HEK293T (cell line): ENCODE measurements at regions not wholly inside any gene's neighbourhood (a gene's known extent, or its start where the extent isn't known, plus 50 kb on each side); places are given as distances from the start of the nearest gene placed in this dataset.

Experiments used
- CTCF ChIA-PET: fragments of 350-600 bp; formaldehyde crosslinking; extraction: SDS; loops from one replicate; lab custom pipeline; 2021; ENCODE audit warnings: antibody characterized with exemption, inconsistent platforms; lab: Yijun Ruan, JAX
- POLR2A ChIA-PET: fragments of 350-600 bp; formaldehyde crosslinking; extraction: SDS; loops from one replicate; lab custom pipeline; 2020; ENCODE audit warnings: antibody characterized with exemption, inconsistent platforms; lab: Yijun Ruan, JAX
- DNase-seq: peaks from one replicate; pipeline ENCODE4 v3.0.0; 2012; ENCODE audit warnings: mixed read lengths; ENCODE audit errors: extremely low spot score
- ARNT ChIP-seq: fragments of 450-650 bp; IDR thresholded peaks from 2 replicates; pipeline ENCODE4 v1.6.1; 2017; ENCODE audit warnings: mild to moderate bottlenecking
- BHLHE40 ChIP-seq: fragments of 450-650 bp; IDR thresholded peaks from 2 replicates; pipeline ENCODE4 v1.6.1; 2016; ENCODE audit warnings: mild to moderate bottlenecking, moderate library complexity, borderline replicate concordance
- CTBP1 ChIP-seq: fragments of 450-650 bp; IDR thresholded peaks from 2 replicates; pipeline ENCODE4 v1.6.1; 2016; ENCODE audit warnings: borderline replicate concordance
- ELF4 ChIP-seq: fragments of 450-650 bp; IDR thresholded peaks from 2 replicates; pipeline ENCODE4 v1.6.1; 2017; ENCODE audit warnings: antibody characterized with exemption
- FOXA1 ChIP-seq: fragments of 450-650 bp; IDR thresholded peaks from 2 replicates; pipeline ENCODE4 v1.6.1; 2016; ENCODE audit warnings: mild to moderate bottlenecking
- FOXK2 ChIP-seq: fragments of 450-650 bp; IDR thresholded peaks from 2 replicates; pipeline ENCODE4 v1.6.1; 2016; ENCODE audit warnings: mild to moderate bottlenecking
- FOXM1 ChIP-seq: fragments of 450-650 bp; IDR thresholded peaks from 2 replicates; pipeline ENCODE4 v1.6.1; 2017; ENCODE audit warnings: mild to moderate bottlenecking, borderline replicate concordance
- HDGF ChIP-seq: fragments of 450-650 bp; IDR thresholded peaks from 2 replicates; pipeline ENCODE4 v1.6.1; 2017; ENCODE audit warnings: antibody characterized with exemption, borderline replicate concordance
- L3MBTL2 ChIP-seq: fragments of 450-650 bp; conservative IDR thresholded peaks from 2 replicates; pipeline ENCODE4 v1.6.1; 2016; ENCODE audit warnings: mild to moderate bottlenecking
- LEF1 ChIP-seq: fragments of 450-650 bp; IDR thresholded peaks from 2 replicates; pipeline ENCODE4 v1.6.1; 2017; ENCODE audit warnings: mild to moderate bottlenecking, borderline replicate concordance
- NFRKB ChIP-seq: fragments of 450-650 bp; IDR thresholded peaks from 2 replicates; pipeline ENCODE4 v1.6.1; 2016; ENCODE audit warnings: mild to moderate bottlenecking, moderate library complexity
- SP1 ChIP-seq: fragments of 450-650 bp; IDR thresholded peaks from 2 replicates; pipeline ENCODE4 v1.6.1; 2017
- SUZ12 ChIP-seq: fragments of 450-650 bp; IDR thresholded peaks from 2 replicates; pipeline ENCODE4 v1.6.1; 2016; ENCODE audit warnings: mild to moderate bottlenecking
- TARDBP ChIP-seq: fragments of 450-650 bp; IDR thresholded peaks from 2 replicates; pipeline ENCODE4 v1.6.1; 2016
- ZNF384 ChIP-seq: fragments of 450-650 bp; IDR thresholded peaks from 2 replicates; pipeline ENCODE4 v1.6.1; 2016
- TF ChIP-seq, protein P1 (sequence below): fragments of 450-650 bp; IDR thresholded peaks from 2 replicates; pipeline ENCODE4 v1.6.1; 2016

DNA sequence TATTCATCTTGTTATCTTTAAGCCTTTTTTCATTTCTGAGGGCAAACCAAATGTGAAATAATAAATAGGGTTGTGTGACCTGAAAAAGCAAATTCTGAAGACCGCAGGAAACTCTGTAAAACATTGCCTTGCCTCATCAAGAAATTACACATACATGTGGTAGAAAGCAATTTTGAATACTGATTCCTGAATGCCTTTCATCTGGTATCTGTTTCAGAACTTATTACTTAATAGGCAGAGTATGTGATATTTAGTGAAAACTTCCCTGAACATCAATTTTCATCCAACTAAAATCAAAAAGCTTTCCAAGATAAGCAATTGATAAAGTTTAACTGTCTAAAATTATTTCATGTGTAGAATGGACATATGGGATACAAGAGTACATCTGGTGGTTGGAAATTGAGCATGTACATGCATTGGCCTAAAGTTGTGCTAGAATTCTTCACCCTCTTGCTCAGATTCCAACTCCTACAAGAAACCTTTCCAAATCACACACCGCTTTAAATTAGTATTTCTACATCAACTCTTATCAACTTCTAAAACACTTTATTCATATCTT, 606.0 kb upstream of the LCORL start:
- POLR2A ChIA-PET = no interaction called here
- TF ChIP-seq SP1 (no peak), ELF4 (no peak), FOXA1 (no peak), CTBP1 (no peak), NFRKB (no peak), FOXM1 (no peak), LEF1 (no peak), BHLHE40 (no peak), FOXK2 (no peak), TARDBP (no peak), ZNF384 (no peak), ARNT (no peak), HDGF (no peak), SUZ12 (no peak)
- TF ChIP-seq, protein P1, sequence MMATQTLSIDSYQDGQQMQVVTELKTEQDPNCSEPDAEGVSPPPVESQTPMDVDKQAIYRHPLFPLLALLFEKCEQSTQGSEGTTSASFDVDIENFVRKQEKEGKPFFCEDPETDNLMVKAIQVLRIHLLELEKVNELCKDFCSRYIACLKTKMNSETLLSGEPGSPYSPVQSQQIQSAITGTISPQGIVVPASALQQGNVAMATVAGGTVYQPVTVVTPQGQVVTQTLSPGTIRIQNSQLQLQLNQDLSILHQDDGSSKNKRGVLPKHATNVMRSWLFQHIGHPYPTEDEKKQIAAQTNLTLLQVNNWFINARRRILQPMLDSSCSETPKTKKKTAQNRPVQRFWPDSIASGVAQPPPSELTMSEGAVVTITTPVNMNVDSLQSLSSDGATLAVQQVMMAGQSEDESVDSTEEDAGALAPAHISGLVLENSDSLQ = no peak
- DNase-seq = no peak
- CTCF ChIA-PET = no interaction called here

DNA sequence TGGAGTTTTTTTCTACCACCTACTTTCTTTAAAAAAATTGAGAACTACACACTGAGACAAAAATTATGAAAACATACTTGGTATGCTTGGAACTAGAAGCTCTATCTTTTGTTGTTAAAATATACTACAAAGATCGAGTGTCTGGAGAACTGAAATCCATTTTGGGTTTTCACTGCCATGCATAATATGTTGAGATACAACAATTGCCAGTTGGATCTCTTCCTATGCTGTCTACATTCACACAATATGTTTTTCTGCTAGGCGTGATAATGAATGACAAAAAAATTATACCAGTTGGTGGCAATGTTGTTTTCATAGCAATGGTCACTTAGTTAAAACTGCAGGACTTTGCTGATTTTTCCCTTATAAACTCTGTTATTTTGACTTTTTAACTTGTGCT, 605.4 kb upstream of the LCORL start:
- POLR2A ChIA-PET = no interaction called here
- TF ChIP-seq SP1 (no peak), LEF1 (no peak), FOXA1 (no peak), L3MBTL2 (no peak), NFRKB (no peak), CTBP1 (no peak), HDGF (no peak), ZNF384 (no peak), SUZ12 (no peak), BHLHE40 (no peak), FOXM1 (no peak), ARNT (no peak), FOXK2 (no peak), TARDBP (no peak), ELF4 (no peak)
- TF ChIP-seq, protein P1 = no peak
- DNase-seq = no peak
- CTCF ChIA-PET = no interaction called here

DNA sequence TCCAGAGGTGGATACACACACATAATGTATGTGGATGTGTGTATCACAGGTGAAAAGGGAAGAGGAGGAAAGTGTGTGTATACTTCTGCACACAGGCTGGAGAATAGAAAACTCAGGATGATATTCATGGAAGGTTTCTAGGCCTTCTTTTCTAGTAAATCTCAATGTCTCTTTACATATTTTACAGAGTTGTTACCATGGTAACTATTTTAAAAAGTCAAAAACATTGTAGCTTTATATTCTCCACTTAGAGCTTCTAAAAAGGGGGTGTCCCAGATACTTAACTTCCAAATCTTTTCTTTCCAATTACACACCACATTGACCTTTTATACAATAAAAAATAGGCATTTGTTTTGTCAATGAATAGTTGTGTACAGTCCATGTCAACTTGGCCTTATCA, 604.8 kb upstream of the LCORL start:
- POLR2A ChIA-PET = no interaction called here
- TF ChIP-seq ZNF384 (no peak), HDGF (no peak), FOXK2 (no peak), FOXA1 (no peak), SP1 (no peak), L3MBTL2 (no peak), BHLHE40 (no peak), LEF1 (no peak), ELF4 (no peak), ARNT (no peak), TARDBP (no peak), SUZ12 (no peak), CTBP1 (no peak), NFRKB (no peak), FOXM1 (no peak)
- TF ChIP-seq, protein P1 = no peak
- CTCF ChIA-PET = no interaction called here
- DNase-seq = no peak

DNA sequence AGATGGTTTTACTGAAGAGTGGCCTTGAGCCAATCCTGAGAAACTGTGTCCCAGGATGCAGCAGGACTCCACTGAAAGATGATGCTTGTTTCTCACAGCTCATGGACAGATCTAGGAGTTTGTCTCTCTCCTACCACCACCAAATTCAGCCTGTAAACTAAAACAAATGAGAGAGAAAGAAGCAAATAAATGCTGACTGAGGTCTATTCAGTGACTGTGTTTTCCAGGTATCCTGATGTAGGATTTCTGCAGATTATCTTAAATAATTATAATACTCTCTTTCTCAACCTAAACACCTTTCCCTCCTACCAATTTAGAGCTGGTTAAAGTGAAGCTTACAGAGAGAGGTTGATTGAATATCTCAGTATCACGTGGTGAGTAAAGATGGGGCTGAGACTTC, 599.6 kb upstream of the LCORL start:
- DNase-seq = no peak
- CTCF ChIA-PET = no interaction called here
- no peak for TF ChIP-seq NFRKB
- no peak for TF ChIP-seq ELF4
- TF ChIP-seq L3MBTL2 = no peak
- no peak for TF ChIP-seq ZNF384
- no peak for TF ChIP-seq LEF1
- no peak for TF ChIP-seq ARNT
- TF ChIP-seq HDGF = no peak
- TF ChIP-seq BHLHE40 = no peak
- TF ChIP-seq, protein P1 = no peak
- TF ChIP-seq SP1 = no peak
- TF ChIP-seq FOXA1 = no peak
- no peak for TF ChIP-seq CTBP1
- no peak for TF ChIP-seq FOXM1
- TF ChIP-seq SUZ12 = no peak
- POLR2A ChIA-PET = no interaction called here

DNA sequence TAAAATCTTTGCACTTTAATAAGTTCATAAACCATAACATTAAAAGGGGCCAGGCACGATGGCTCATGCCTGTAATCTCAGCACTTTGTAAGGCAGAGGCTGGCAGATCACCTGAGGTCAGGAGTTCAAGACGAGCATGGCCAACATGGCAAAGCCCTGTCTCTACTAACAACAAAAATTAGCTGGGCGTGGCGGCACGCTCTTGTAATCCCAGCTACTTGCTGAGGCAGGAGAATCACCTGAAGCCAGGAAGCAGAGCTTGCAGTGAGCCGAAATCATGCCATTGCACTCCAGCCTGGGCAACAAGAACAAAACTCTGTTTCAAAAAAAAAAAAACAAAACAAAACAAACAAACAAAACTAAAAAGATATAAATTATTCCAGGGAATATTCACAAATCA, 595.2 kb upstream of the LCORL start:
- POLR2A ChIA-PET = no interaction called here
- CTCF ChIA-PET = no interaction called here
- TF ChIP-seq, protein P1 = no peak
- TF ChIP-seq HDGF = no peak
- TF ChIP-seq L3MBTL2 = no peak
- TF ChIP-seq BHLHE40 = no peak
- TF ChIP-seq LEF1 = no peak
- no peak for TF ChIP-seq SP1
- no peak for TF ChIP-seq SUZ12
- TF ChIP-seq ELF4 = no peak
- no peak for TF ChIP-seq FOXM1
- TF ChIP-seq FOXK2 = no peak
- TF ChIP-seq ARNT = no peak
- TF ChIP-seq ZNF384 = no peak
- no peak for TF ChIP-seq CTBP1
- no peak for TF ChIP-seq NFRKB
- DNase-seq = no peak
